GM18870 (cell line): ENCODE measurements at regions not wholly inside any gene's neighbourhood (a gene's known extent, or its start where the extent isn't known, plus 50 kb on each side); places are given as distances from the start of the nearest gene placed in this dataset.
A peak's percentile ranks its signal among the peaks of the same experiment; 100 is the strongest.
"Not testable (repeated sequence)": the region's sequence is repeated elsewhere in the genome, so short reads cannot be mapped to it uniquely, and the experiment has no call there.

Source experiments
- ATAC-seq: cut with Tn5 transposase; IDR thresholded peaks from one replicate; pipeline ENCODE4 v1.9.1; 2021; ENCODE audit warnings: moderate library complexity; ENCODE audit not compliant: unreplicated experiment

DNA sequence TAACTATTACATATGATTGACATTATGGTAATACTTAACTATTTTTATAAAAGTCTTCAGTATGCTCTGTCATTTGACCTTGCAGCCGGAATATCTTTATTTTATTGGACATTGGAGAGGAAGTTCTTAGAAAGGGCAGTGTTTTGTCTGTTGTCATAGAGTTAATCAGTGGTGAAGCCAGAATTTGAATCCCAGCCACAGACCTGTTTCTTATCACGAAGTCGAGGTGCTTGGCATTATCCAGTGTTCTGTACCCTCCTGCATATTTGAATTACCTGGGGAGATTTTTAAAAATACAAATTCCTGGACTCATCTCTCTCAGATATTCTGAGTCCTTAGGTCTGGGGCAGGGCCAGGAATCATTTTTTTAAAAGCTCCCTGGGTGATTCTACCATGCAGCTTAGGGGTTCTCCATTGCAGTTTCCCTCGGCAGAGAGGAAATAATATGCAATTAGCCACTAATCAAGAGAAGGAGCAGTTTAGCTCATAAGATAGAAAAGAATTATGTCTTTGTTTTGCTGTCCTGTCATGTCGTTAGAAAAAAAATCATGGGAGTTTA, 195.6 kb upstream of the CFAP20DC start:
- ATAC-seq: no peak

GRCh38 chr3:59244343-59244742, 194.5 kb upstream of the CFAP20DC start:
- ATAC-seq: no peak

DNA sequence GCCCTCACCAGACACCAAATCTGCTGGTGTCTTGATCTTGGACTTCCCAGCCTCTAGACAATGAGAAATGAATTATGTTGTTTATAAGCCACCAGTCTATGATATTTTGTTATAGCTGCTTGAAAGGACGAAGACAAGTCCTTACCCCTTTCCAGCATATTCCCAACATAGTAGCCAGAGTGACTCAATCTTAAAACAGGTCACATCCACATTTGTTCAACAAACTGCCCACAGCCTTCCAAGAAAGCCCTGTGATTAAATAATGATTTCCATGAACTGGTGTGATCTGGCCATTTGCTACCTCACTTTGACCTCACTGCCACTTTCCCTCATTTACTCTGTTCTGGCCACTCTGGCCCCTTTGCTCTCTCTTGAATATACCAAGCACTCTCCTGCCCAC, 193.7 kb upstream of the CFAP20DC start:
- no peak for ATAC-seq

DNA sequence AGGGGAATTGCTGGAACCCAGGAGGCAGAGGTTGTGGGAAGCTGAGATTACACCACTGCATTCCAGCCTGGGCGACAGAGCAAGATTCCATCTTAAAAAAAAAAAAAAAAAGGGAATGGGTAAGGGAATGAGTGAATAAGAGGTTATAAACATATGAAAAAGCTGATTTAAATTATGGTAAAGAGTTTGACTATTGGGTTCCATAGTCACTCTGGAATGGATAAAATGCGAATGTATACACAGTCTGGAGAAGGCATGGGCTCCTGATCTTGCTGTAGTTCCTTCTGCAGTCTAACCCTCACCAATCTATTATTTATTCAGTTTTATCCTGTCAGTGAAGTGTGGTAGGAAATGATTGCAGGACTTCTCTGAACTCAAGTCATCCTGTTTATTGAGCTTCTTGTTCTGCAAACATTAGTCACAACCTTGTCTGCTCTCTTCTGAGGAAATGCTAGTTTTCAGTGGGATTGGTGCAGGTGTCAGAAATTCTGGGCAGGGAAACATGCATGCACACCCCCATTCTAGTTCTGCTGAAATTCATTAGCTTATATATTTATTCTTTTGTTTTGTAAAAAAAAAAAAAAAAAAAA, 190.9 kb upstream of the CFAP20DC start:
- no peak for ATAC-seq

GRCh38 chr3:59237121-59237520, 187.3 kb upstream of the CFAP20DC start:
- ATAC-seq: no peak

DNA sequence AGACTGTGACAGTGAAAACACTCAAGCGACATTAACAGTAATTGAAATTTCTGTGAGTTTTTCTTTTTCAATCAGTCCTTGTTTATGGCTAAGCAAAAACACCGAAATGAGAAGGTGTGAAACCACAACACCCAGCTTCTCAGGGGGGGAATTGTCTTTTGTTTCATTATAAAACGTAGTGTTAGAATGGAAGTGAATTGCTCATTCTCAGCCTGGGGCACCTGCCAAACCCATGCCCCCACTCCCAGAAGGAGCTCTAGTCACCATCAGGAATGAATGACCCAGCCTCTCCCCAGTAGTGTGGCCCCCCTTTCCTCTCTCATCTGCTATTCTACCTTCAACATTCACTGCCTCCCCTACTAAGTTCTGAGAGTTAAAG, 185.8 kb upstream of the CFAP20DC start:
- ATAC-seq: no peak

- no peak for ATAC-seq
These were observed 185.2 kb upstream of the CFAP20DC start for GRCh38 chr3:59234884-59235633.

GRCh38 chr3:59230379-59230778, 180.6 kb upstream of the CFAP20DC start:
- not testable (repeated sequence) for ATAC-seq

GRCh38 chr3:59213860-59214259, 164.0 kb upstream of the CFAP20DC start:
- ATAC-seq: no peak

DNA sequence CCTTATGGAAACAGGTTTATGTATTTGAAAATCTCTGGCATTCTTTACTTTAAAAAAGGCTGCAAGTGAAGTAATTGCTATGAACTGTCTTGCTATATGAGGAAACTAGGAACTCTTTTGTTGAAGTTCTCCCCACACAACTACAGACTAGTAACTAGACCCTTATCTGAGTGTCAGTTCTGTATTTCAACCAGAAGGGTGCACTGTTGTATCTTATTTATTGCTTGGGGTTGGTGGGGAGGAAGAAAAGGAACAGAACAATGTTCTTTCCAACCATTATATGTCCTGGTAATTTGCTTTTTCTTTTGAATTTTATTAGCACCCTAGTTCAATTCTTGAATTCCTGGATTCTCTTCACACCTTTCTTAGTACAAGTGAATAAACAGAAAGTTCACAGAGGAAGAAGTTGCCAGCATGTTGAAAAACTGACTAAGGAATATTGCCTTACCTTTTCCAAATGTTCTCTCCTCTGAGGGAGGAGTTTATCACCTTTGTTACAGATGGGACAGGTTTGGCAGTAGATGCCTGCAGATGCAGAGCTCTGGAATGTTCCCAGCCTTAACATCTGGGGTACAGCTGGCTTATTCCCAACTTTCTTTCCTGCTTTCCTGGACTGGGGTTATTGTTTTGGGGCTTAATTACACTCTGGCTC, 162.4 kb upstream of the CFAP20DC start:
- peak; percentile 73 for ATAC-seq

- ATAC-seq: no peak
These were observed 160.4 kb upstream of the CFAP20DC start for GRCh38 chr3:59210260-59210659.

GRCh38 chr3:59192473-59192872, 142.6 kb upstream of the CFAP20DC start:
- no peak for ATAC-seq

GRCh38 chr3:59191651-59192050, 141.8 kb upstream of the CFAP20DC start:
- ATAC-seq: no peak

DNA sequence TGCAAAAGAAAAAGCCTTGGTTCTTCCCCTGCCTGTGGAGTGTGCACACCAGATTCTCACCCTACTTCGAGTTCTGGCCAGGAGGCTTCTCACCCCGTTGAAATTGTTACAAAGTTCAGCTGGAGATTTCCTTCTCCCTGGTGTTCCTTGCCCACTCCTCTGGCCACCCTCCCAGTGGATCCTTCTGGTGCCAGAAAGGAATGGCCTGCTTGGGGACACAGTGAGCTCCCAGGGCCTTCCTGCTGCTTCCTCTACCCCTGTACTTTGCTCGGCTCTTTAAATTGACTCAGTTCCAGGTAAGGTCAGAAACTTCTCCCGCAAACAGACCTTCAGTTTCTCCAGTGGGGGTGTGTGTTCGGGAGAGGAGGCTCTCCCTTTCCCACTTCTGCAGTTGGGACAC, 140.1 kb upstream of the CFAP20DC start:
- no peak for ATAC-seq

DNA sequence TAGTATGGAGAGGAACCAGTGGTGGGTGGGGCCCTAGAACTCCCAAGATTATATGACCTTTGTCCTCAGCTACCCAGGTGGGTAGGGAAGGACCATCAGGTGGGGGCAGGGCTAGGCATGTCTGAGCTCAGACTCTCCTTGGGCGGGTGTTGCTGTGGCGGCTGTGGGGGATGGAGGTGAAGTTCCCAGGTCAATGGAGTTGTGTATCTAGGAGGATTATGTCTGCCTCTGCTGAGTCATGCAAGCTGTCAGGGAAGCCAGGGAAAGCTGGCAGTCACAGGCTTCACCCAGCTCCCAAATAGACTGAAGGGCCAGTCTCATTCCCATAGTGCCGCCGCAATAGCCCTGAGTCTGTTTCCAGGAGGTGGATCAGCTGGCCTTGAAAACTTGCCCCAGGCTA, 139.7 kb upstream of the CFAP20DC start:
- no peak for ATAC-seq

GRCh38 chr3:59186725-59187124, 136.9 kb upstream of the CFAP20DC start:
- ATAC-seq: no peak

GRCh38 chr3:59185591-59186369, 136.0 kb upstream of the CFAP20DC start:
- no peak for ATAC-seq

- no peak for ATAC-seq
These were observed 130.2 kb upstream of the CFAP20DC start for GRCh38 chr3:59180006-59180405.

GRCh38 chr3:59178698-59179097, 128.9 kb upstream of the CFAP20DC start:
- ATAC-seq: no peak

DNA sequence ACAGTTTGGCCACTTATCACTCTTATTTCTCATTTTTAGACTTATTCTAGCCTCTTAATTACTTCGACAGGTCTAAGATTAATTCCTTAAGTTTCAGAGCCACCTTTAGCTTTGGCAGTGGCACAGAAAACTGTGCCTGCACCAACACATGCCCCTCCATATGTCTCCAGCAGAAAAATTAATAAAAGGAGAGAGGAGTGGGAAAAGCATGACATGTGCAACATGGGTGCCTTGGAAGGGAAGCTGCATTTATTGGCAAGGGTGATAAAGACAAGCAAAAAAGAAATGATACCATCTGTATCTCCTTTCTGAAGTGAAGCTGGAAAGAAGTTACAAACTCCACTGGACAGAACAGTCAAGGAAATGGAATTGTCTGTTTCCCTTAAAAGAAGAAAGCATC, 121.7 kb upstream of the CFAP20DC start:
- ATAC-seq: no peak

GRCh38 chr3:59170166-59170565, 120.3 kb upstream of the CFAP20DC start:
- not testable (repeated sequence) for ATAC-seq
